Stimulated activated CD4-positive, alpha-beta T cell treated with anti-CD3 and anti-CD28 coated beads, TNF-alpha, amount 100 ng/mL, for 1 hour (primary cell): ENCODE measurements at regions not wholly inside any gene's neighbourhood (a gene's known extent, or its start where the extent isn't known, plus 50 kb on each side); places are given as distances from the start of the nearest gene placed in this dataset.

Experiments used
- DNase-seq, 3 donors: peaks; one replicate each; pipeline ENCODE4 v3.0.0-alpha.2; 2020; ENCODE audit warnings: low read depth in 3 of 3, low spot score in 1 of 3

DNA sequence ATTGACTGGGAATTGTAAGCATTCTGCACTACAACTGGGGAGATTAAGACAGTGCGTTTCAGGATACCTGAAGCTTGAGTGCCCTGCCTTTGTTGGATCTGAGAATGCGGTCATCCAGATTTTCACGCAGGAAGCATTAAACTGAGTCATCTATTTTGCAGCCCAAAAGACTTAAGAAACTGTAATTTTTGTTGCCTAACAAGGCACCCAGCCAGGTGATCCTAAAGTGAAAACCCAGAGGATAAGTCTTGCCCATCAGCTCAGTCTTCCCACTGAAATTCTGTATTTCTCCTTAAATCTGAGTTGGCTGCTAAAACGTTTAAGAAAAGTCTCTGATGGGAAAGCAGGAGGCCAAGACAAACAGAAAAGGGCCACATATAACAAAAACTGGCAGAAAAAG lies 242.5 kb upstream of the TMCO5A start:
- no peak for DNase-seq

GRCh38 chr15:37693926-37694325 lies 240.5 kb upstream of the TMCO5A start:
- no peak for DNase-seq

GRCh38 chr15:37695719-37696118 lies 238.7 kb upstream of the TMCO5A start:
- no peak for DNase-seq

DNA sequence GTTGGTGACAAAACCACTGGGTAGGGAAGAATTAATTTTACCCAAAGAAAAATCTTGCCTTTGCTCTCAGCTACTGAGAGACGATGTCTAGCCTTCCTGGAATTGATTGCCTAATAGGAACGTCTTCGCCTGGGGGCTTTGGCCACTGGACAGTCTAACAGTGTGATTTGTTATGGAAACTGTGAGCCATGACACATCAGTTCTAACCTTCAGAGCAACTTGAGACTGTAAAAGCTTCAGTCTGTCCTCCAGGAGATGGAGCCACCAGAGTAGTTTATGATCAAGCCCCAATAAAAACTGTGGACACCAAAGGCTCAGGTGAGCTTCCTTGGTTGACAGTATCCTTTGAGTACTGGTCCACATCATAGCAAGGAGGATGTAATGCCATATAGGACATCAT lies 235.8 kb upstream of the TMCO5A start:
- DNase-seq: no peak

DNA sequence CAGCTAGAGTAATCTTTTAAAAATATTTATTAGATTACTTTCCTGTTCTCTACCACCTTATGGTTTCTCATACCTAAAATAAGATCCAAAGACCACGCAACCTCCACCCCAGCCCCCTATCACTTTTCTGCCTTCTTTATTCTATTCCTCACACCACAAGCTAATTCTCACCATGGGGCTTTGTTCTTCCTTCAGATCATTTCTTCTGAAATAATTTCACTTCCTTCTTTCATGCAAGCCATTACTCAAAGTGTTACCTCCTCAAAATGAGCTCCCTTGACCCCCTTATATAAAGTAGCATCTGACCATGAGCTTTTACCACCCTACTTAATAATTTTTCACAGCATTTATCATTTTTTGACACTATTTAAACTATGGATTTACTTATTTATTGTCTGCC lies 233.2 kb upstream of the TMCO5A start:
- DNase-seq: no peak

DNA sequence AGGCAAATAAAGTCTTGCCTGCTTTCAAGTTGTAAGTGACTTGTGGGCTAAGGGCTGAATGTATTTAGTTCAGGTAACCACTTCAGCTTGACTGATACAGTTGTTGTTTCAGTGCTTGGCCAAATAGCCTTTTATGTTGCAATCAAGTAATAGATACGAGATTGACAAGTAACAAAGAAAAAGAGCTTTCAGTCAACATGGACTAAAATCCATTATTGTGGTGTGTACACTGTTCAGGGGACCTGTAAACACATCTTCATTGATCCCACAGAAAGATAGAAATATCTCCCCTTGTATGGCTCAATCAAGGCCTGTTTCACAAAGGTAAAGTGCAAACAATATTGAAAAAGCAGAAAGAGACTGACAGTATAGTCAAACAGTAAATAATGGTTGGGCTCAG lies 224.8 kb upstream of the TMCO5A start:
- DNase-seq: no peak

DNA sequence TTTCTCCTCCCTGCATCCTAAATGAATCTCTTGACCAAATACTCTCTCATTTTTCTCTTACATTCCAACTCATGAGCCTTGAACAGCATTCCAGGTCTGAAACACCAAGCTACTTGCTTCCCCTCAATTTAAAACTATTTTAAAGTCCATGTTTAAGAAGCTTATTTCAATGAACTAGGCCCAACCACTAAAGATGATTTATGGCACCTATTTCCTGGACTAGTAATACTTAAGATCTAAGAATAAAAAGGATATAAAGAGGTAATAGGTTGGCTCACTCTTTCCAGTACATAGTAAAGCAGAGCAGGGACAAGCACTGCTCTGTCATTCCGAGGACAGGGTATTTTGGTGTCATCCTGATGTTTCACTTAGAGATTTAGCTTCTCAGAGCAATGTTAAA lies 219.3 kb upstream of the TMCO5A start:
- DNase-seq: no peak

- DNase-seq: no peak
Measured at GRCh38 chr15:37720267-37720666, 214.2 kb upstream of the TMCO5A start.

DNA sequence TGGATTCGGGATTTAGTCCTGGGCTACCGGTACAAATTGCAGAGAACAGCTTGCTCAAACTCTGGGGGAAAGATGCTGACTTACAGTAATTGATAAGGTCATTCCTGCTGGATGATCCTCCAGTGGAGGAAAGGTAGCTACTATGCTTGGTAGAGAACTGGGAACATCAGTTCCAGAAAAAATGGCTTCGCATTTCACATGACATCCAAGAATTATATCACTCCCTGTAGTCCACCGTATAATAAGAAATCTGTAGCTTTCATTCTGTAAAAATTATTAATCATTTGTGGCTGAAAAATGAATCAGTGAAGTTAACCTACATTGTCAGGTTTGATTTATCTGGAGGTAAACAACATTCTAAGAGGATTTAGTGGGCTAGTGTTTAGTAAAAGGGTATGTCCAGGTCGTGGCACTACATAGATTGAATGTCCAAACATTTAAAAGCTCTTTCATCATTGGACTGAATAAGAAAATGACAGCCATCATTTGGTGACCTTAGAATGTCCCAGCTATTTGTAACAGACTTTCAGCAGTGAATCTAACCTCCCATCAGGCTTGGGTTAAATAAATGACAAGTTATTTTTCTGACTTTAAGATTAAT lies 203.2 kb upstream of the TMCO5A start:
- no peak for DNase-seq

DNA sequence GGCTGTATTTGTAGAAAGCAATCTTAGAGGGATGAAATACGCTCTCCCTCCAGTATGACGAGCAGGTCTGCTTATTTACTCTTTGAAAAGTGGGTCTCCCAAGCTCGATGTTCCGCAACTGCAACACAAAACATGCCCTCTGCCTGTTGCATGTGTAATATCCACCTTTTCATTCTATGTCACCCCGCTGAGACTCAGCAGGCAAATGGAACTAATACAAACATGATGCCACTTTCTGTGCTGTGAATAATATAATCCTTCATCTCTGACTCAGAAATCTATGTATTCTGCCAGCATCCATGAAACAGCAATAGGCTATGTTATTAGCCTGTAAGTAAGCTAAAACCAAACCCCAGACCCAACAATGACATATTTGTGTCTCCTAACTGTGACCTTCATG lies 200.8 kb upstream of the TMCO5A start:
- DNase-seq: no peak

DNA sequence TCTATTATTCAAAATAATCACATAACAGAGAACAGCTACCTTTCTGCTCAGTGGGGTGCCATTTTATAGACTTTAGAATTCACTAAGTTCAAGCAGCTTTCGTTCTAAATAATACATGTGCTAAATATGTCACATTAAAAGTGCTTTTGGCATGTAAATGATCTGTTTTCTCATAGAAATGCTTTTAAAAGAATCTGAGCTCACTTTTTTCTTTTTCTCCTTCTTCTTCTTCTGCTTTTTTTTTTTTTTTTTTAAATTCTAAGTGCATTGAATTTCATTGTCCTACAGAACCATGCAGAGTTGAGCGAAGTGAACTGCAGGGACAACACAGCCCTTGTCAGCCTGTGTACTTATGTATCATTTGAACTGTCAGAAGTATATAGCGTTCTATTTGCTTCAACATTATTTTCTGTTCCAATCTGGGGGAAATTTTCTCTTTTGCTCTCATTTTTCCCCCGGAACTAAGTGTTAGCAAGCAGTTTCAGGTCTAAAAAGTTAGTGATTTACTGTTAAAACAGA lies 193.8 kb upstream of the TMCO5A start:
- DNase-seq: no peak

DNA sequence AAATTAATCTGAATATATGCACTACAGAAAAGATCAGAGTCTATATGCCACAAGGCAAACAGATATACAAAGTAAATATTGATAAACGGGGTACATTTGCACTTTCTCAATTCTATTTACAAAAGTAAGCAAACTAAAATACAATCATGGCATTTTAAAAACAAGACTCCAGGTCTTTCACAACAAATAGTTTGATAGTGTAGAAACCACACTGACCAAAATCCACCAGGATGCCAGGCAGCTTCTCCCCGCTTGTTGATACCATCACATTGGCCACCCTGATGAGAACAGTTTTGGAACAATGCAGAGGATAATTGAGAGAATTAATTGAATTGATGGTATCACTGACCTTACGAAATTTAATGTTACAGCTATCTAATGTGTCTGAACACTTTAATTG lies 190.6 kb upstream of the TMCO5A start:
- DNase-seq: no peak

GRCh38 chr15:37744521-37744920 lies 189.9 kb upstream of the TMCO5A start:
- no peak for DNase-seq

DNA sequence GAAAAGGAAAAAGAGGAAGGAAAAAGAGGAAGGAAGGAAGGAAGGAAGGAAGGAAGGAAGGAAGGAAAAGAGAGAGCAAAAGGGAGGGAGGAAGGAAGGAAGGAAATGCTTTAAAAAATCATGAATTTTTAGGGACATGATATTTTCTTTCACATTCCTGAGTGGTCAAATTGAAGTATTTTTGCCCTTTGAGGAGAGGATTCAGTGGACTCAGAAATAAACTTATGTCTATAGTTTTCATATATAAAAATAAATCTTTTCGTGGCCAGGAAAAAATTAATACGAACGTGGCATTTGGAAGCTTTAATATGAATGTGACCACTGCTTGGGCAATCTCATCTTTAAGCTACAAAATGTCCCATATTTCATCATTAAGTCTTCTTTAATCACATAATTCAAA lies 183.0 kb upstream of the TMCO5A start:
- DNase-seq: no peak

DNA sequence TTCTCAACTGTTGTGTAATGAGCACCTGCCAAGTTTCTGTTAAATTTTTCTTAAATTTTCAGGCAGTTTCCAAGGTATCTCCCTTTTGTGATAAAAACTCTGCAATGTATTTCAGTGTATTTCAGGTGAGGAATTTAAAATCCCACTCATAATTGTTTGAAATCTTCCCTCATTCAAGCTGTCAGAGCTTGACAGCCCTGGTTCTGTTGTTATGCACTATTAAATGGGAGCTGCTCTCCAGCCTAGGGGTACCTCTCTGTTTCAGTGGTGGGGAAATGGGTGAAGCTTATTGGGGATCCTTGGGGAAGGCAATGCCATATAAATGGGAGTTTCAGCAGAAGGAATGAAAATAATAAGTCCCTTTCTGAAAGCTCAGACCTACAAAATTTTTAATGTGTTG lies 178.0 kb upstream of the TMCO5A start:
- no peak for DNase-seq

- no peak for DNase-seq
Measured at GRCh38 chr15:37758412-37758811, 176.0 kb upstream of the TMCO5A start.

GRCh38 chr15:37764733-37765191 lies 169.7 kb upstream of the TMCO5A start:
- peak in 1 of 3 donors; percentile 0 for DNase-seq

DNA sequence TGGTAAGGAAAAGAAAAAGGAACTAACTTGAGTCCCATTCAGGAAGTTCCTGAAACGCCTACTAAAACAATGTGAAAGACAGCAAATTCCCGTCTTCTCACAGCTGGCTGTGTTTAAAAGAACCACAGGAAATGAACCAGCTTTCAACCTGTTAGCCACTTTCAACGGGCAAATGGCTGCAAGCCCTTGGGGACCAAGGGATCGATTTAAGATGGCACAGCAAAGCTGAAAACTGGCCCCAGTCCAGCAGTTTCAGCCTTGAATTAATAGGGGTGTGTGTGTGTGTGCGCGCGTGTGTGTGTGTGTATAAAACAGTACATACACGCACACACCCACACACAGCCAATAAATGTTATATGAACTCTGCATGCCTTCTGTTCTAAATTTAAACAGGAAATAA lies 168.7 kb upstream of the TMCO5A start:
- DNase-seq: no peak

DNA sequence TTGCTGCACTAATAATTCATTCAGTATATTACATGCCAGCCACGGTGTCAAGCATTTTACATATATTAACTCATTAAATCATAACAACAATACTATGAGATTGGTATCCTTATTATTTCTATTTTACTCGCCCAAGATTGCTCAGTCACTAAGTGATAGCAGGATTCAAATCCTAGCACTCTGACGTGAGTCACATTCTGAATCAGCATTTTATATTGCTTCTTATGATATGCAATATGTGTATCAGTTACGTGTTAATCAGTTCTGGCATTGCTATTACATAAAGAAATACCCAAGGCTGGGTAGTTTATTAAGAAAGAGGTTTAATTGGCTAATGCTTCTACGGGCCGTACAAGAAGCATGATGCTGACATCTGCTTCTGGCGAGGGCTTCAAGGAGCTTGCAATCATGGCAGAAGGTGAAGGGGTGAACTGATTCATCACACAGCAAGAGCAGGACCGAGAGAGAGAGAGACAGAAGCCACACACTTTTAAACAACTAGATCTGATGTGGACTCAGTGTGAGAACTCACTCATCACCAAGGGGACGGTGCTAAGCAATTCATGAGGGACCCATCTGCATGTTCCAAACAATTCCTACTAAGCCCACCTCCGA lies 166.5 kb upstream of the TMCO5A start:
- no peak for DNase-seq

DNA sequence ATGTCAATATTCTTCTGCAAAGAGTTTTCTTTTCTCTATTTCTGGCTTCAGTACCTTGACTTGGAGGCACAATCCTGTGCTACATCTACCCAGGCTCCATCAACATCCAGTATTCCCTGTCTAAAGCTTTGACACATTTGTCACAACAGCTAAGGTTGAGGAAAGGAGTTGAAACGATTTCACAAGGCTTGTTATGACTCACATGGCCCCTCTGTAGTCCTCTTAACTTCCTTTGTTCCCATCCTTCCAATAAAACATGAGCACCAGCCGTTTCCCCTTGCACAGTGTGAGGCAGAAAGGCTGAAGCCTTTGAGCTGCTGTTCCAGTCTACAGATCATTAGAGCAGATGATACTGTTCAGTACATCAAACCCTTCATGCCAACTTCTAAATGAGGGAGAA lies 163.0 kb upstream of the TMCO5A start:
- DNase-seq: no peak

DNA sequence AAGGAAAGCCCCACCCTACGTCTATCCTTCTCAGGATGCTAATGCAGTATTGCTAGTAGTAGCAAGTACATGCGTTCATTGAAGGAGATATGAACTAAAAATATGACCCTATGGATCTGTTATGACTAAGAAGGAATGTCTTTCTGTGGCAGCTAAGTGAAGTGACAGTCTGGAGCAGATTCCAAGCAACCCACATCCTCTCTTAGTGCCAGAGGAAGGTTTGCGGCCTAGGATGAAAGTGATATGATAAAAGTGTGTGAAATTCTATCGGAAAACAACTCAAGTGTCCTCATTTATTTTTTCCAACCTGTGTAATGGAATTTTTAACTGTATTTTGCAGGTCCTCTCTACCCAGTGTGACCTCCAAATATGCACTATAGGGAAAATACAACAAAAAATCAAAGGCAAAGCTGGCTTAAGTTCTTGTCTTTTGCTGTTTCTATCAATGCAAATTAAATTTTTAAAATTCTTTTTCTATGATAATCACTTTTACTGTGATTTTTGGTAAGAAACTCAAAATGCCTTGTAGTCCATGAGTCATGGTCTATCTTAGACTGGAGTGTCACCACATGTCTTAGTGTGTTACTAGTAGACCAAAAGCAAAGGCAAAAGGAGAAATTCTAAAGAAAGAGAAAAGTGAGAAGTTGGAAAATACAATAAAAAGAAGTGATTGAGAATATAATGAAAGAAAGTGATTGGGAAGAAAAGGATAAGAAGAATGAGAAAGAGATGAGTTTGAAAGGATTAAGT lies 161.2 kb upstream of the TMCO5A start:
- DNase-seq: no peak

GRCh38 chr15:37774961-37775360 lies 159.5 kb upstream of the TMCO5A start:
- no peak for DNase-seq
